Kidney (tissue), 13 donors: ENCODE measurements at regions not wholly inside any gene's neighbourhood (a gene's known extent, or its start where the extent isn't known, plus 50 kb on each side); places are given as distances from the start of the nearest gene placed in this dataset.
"Not testable (repeated sequence)": the region's sequence is repeated elsewhere in the genome, so short reads cannot be mapped to it uniquely, and the experiment has no call there.

ENCODE experiments used
- DNase-seq, 5 donors: peaks; one replicate each; pipeline ENCODE4 v3.0.0-alpha.2; 2013 to 2020
- FAIRE-seq: peaks from 2 replicates; lab custom pipeline; 2012; peaks lifted over from hg19 to GRCh38; lab: Jason Lieb, UNC
- H3K27ac ChIP-seq, 2 donors: one replicate each; pipeline ENCODE4 v1.7.0; 2013; ENCODE audit warnings: low read depth in 2 of 2, low read length in 2 of 2, inconsistent platforms in 1 of 2
- H3K27me3 ChIP-seq: one replicate; pipeline ENCODE4 v1.7.1; 2013; ENCODE audit warnings: low read length, inconsistent platforms; ENCODE audit not compliant: control insufficient read depth, insufficient read depth
- H3K36me3 ChIP-seq, 3 donors: one replicate each; pipeline versions ENCODE4 v1.7.0 to v1.7.1; 2013; ENCODE audit warnings: low read length in 3 of 3, control low read depth in 1 of 3, inconsistent platforms in 1 of 3; ENCODE audit not compliant: insufficient read depth in 3 of 3, control insufficient read depth in 2 of 3
- H3K4me1 ChIP-seq, 3 donors: one replicate each; pipeline versions ENCODE4 v1.7.0 to v1.7.1; 2013; ENCODE audit warnings: low read length in 3 of 3, inconsistent platforms in 1 of 3, low read depth in 1 of 3; ENCODE audit not compliant: control insufficient read depth in 2 of 3, insufficient read depth in 2 of 3
- H3K4me3 ChIP-seq, 3 donors: one replicate each; pipeline versions ENCODE4 v1.7.0 to v1.8.1; 2013; ENCODE audit warnings: low read length in 3 of 3, control low read depth in 1 of 3, inconsistent platforms in 1 of 3
- H3K9ac ChIP-seq, 3 donors: one replicate each; pipeline versions ENCODE4 v1.7.0 to v1.7.1; 2013; ENCODE audit warnings: low read length in 3 of 3, control low read depth in 1 of 3, inconsistent platforms in 1 of 3
- H3K9me3 ChIP-seq, 3 donors: one replicate each; pipeline versions ENCODE4 v1.7.0 to v1.7.1; 2013; ENCODE audit warnings: low read length in 3 of 3, control low read depth in 1 of 3, inconsistent platforms in 1 of 3; ENCODE audit not compliant: control insufficient read depth in 2 of 3, insufficient read depth in 1 of 3
- intact Hi-C: fragments of 100-400 bp; cut with DNase I; formaldehyde crosslinking; loops from one replicate; pipeline ENCODE4 v1.11.1; 2022
- TF ChIP-seq, protein P1 (sequence below): IDR thresholded peaks from 3 replicates; pipeline ENCODE4 v1.5.1; 2012; ENCODE audit warnings: mild to moderate bottlenecking, moderate library complexity, borderline replicate concordance; ENCODE audit not compliant: insufficient read depth; ENCODE audit errors: extremely low read depth
- donor health status: control.
- donor health status: control.
- donor health status: control.
- donor health status: control.
- donor health status: control.
- donor health status: DM: yes; HTN: yes; CAD: no.
- donor health status: Normal renal cell carcinoma (clear cell type).

DNA sequence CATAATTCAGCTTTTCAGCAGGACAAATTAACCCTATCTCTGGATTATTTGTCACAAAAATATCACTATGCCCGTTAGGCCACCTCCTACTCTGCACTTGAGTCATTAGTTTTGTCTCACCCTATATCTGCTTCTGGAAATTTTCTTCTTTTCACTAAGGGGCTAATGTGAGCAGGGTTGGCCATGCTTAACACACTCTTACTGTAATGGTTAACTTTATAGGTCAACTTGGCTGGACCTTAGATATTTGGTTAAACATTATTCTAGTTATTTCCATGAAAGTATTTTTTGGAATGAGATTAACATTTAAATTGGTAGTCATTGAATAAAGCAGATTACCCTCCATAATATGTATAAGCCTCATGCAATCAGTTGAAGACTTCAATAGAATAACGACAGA, 394.6 kb upstream of the PTCHD4 start:
- no peak overlapping the region for H3K27ac ChIP-seq
- H3K27me3 ChIP-seq = no peaks in the 10 kb centered on the region
- FAIRE-seq = peak; percentile 94
- peaks cover 0 to 2% (median 0%) of the 10 kb centered on the region in 3 donors for H3K4me1 ChIP-seq
- peak in 2 of 5 donors; percentile 25 to 37 for DNase-seq
- intact Hi-C loops = no loop called here
- peak overlapping the region in 1 of 3 donors; percentile 1 for H3K4me3 ChIP-seq
- no peak overlapping the region for H3K9ac ChIP-seq
- H3K9me3 ChIP-seq = no peaks in the 10 kb centered on the region
- TF ChIP-seq, protein P1, sequence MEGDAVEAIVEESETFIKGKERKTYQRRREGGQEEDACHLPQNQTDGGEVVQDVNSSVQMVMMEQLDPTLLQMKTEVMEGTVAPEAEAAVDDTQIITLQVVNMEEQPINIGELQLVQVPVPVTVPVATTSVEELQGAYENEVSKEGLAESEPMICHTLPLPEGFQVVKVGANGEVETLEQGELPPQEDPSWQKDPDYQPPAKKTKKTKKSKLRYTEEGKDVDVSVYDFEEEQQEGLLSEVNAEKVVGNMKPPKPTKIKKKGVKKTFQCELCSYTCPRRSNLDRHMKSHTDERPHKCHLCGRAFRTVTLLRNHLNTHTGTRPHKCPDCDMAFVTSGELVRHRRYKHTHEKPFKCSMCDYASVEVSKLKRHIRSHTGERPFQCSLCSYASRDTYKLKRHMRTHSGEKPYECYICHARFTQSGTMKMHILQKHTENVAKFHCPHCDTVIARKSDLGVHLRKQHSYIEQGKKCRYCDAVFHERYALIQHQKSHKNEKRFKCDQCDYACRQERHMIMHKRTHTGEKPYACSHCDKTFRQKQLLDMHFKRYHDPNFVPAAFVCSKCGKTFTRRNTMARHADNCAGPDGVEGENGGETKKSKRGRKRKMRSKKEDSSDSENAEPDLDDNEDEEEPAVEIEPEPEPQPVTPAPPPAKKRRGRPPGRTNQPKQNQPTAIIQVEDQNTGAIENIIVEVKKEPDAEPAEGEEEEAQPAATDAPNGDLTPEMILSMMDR = no peak
- no peaks in the 10 kb centered on the region for H3K36me3 ChIP-seq

DNA sequence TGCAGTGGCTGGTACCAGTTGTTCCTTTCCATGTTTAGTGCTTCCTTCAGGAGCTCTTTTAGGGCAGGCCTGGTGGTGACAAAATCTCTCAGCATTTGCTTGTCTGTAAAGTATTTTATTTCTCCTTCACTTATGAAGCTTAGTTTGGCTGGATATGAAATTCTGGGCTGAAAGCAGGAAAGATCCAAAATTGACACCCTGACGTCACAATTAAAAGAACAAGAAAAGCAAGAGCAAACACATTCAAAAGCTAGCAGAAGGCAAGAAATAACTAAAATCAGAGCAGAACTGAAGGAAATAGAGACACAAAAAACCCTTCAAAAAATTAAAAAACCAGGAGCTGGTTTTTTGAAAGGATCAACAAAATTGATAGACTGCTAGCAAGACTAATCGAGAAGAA, 382.4 kb upstream of the PTCHD4 start:
- FAIRE-seq, DNase-seq, H3K9me3 ChIP-seq, H3K4me1 ChIP-seq, H3K36me3 ChIP-seq, H3K27me3 ChIP-seq, H3K9ac ChIP-seq, H3K4me3 ChIP-seq, H3K27ac ChIP-seq, intact Hi-C loops: not testable (repeated sequence)

DNA sequence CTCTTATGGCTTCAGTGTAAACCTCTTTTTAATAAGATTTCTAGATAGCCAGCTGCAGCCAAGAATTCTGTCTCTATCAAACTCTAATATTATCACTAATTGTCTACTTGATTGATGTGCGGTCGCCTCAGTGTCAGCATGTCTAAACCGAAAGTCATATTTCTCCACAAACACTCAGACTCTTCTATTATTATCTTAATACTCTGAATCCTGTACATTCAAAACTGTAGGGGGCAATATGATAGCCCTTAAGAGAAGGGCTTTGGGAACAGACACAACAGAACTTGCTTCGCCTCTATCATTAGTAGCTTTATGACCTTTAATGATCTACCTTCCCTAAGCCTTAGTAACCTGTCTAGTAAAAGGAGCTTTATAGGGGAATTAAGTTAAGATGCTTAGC, 379.7 kb upstream of the PTCHD4 start:
- Histone ChIP-seq H3K9me3 (no peaks in the 10 kb centered on the region), H3K36me3 (no peaks in the 10 kb centered on the region), H3K4me1 (no peaks in the 10 kb centered on the region), H3K4me3 (no peak overlapping the region), H3K27me3 (no peaks in the 10 kb centered on the region), H3K9ac (no peak overlapping the region), H3K27ac (no peak overlapping the region)
- intact Hi-C loops = no loop called here
- DNase-seq (no peak), FAIRE-seq (no peak)
- TF ChIP-seq, protein P1 = no peak

DNA sequence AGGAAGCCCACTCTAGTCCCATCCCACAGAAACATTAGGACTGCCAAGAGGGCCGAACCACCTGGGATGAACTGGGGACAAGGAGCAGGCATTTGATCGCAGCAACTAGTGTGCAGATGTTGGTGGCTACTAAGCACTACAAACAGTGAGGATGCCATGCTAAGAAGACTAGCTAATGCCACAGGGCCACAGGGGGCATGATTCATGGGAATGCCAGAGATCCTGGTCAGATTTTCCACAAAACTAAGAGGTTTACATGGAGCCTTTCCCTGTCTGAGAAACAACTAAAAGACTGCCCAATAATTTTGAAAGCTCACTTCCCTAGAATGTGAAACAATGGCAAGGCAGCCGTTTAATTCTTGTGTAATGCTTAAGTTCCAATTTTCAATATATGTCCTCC, 375.9 kb upstream of the PTCHD4 start:
- H3K9ac ChIP-seq = no peak overlapping the region
- H3K4me1 ChIP-seq = no peaks in the 10 kb centered on the region
- TF ChIP-seq, protein P1 = no peak
- no peak for FAIRE-seq
- intact Hi-C loops = no loop called here
- H3K27ac ChIP-seq = no peak overlapping the region
- H3K9me3 ChIP-seq = no peaks in the 10 kb centered on the region
- peak in 1 of 5 donors; percentile 16 for DNase-seq
- no peak overlapping the region for H3K4me3 ChIP-seq
- H3K36me3 ChIP-seq = no peaks in the 10 kb centered on the region
- no peaks in the 10 kb centered on the region for H3K27me3 ChIP-seq
